CD1c-positive myeloid dendritic cell (primary cell): ENCODE measurements at regions not wholly inside any gene's neighbourhood (a gene's known extent, or its start where the extent isn't known, plus 50 kb on each side); places are given as distances from the start of the nearest gene placed in this dataset.
"Not testable (repeated sequence)": the region's sequence is repeated elsewhere in the genome, so short reads cannot be mapped to it uniquely, and the experiment has no call there.

ENCODE experiments used
- DNase-seq: peaks from one replicate; pipeline ENCODE4 v3.0.0-alpha.2; 2016; ENCODE audit errors: extremely low spot score

GRCh38 chr2:95765925-95766910, 174.4 kb downstream of the TRIM43 start:
- DNase-seq = not testable (repeated sequence)

GRCh38 chr2:95767531-95767930, 175.7 kb downstream of the TRIM43 start:
- DNase-seq = not testable (repeated sequence)

- not testable (repeated sequence) for DNase-seq
Observed at GRCh38 chr2:95767950-95768349, 176.1 kb downstream of the TRIM43 start.

- not testable (repeated sequence) for DNase-seq
Observed at GRCh38 chr2:95769256-95769655, 177.5 kb downstream of the TRIM43 start.

GRCh38 chr2:95770726-95771125, 178.9 kb downstream of the TRIM43 start:
- not testable (repeated sequence) for DNase-seq

GRCh38 chr2:95774322-95775192, 182.8 kb downstream of the TRIM43 start:
- not testable (repeated sequence) for DNase-seq

- not testable (repeated sequence) for DNase-seq
Observed at GRCh38 chr2:95775193-95775531, 183.4 kb downstream of the TRIM43 start.
